ENCODE measurements at regions not wholly inside any gene's neighbourhood (a gene's known extent, or its start where the extent isn't known, plus 50 kb on each side); places are given as distances from the start of the nearest gene placed in this dataset.

- TF ChIP-seq CTCF (IDR thresholded peaks at IDR 0.05) (no peak), EZH2 (IDR thresholded peaks at IDR 0.05) (no peak)
These were observed 111.2 kb downstream of the RAP2B start for GRCh38 chr3:153273217-153273616.
